ENCODE measurements at regions not wholly inside any gene's neighbourhood (a gene's known extent, or its start where the extent isn't known, plus 50 kb on each side); places are given as distances from the start of the nearest gene placed in this dataset.

GRCh38 chr19:20858218-20858617 is 64.8 kb upstream of the ZNF85 start:
- no peak for ATAC-seq
- no peak for DNase-seq (ENCODE audit: low spot score)

DNA sequence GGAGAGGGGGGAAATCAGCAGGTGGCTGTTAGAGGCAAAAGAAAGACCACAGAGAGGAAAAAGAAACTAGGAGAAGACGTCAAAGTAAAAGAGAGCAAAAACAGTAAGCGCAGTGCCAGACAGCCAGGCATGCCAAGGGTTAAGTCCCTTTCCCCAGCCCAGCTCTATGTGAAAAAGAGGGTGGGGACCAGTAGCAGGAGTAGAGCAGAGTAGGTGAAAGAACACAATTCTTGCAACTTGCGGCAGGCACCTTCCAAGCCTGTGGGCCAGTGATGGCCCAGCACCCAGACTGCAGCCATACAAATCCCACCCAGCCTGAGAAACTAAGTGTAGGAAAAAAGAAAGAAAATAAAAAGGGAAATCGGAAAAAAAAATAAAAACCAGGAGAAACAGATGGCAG is 64.2 kb upstream of the ZNF85 start:
- ATAC-seq (no peak), DNase-seq (ENCODE audit: low spot score) (no peak)

GRCh38 chr19:20860339-20860738 is 62.7 kb upstream of the ZNF85 start:
- DNase-seq (ENCODE audit: low spot score), result no peak
- no peak for ATAC-seq

DNA sequence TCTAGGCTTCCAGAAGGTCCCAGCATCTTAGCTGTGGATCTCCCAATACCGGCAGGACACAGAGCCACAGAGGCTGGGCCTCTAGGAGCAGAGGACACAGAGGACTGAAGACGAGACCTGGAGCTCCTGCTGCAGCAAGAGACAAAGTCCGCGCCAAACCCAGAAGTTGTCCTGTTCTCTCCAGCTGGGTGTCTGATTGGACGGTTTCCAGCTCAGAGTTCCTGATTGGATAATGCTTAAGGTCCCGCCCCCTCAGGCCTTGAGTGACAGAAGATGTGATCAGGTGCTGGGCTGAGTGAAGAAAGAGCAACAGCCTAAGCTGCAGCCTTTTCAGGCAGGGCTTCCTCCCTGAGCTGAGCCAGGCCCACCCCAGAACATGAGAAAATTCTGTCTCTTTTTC is 59.9 kb upstream of the ZNF85 start:
- DNase-seq (ENCODE audit: low spot score) (peak; percentile 41), ATAC-seq (no peak)
